ENCODE measurements at regions not wholly inside any gene's neighbourhood (a gene's known extent, or its start where the extent isn't known, plus 50 kb on each side); places are given as distances from the start of the nearest gene placed in this dataset.

GRCh38 chr3:72212396-72212795, 427.4 kb upstream of the PROK2 start:
- ChIA-PET POLR2A (ENCODE audit: unreplicated experiment) (no interaction called here), CTCF (interaction anchor here (1.0 kb wide), 1 partner anchor 12 kb away, joined by 3 read pairs; no protein-coding TSS in a partner anchor)
- Histone ChIP-seq H3K79me1 (ENCODE audit: low read depth in 1 of 2, low read length in 2 of 2) (no peaks in the 10 kb centered on the region), H2BK15ac (ENCODE audit: low read depth, low read length) (no peak overlapping the region), H3K9me1 (ENCODE audit: insufficient read depth, low read length) (no peaks in the 10 kb centered on the region), H2AFZ (replicated peaks; ENCODE audit: low read length, poor library complexity) (no peak overlapping the region), H3K27ac (ENCODE audit: insufficient read depth, low read length) (no peak overlapping the region), H3K9me3 (ENCODE audit: control insufficient read depth, insufficient read depth, low read length) (no peaks in the 10 kb centered on the region), H3K18ac (ENCODE audit: low read depth, low read length) (no peak overlapping the region), H2AK5ac (ENCODE audit: low read depth, low read length) (no peak overlapping the region), H3K36me3 (ENCODE audit: control insufficient read depth, insufficient read depth, low read length) (no peaks in the 10 kb centered on the region), H3K56ac (ENCODE audit: extremely low read depth, insufficient read depth, low read length) (no peak overlapping the region), H3K4me3 (ENCODE audit: insufficient read depth, low read depth, low read length) (no peak overlapping the region), H3K4ac (ENCODE audit: low read depth, low read length) (no peak overlapping the region), H2BK5ac (ENCODE audit: low read depth, low read length, poor library complexity, severe bottlenecking) (no peak overlapping the region), H4K8ac (ENCODE audit: low read depth in 2 of 2, low read length in 2 of 2) (no peak overlapping the region), H3K23ac (ENCODE audit: low read depth, low read length) (no peak overlapping the region), H4K91ac (ENCODE audit: insufficient read depth, low read depth, low read length) (no peak overlapping the region), H3K9ac (ENCODE audit: low read depth, low read length) (no peak overlapping the region), H3K4me1 (ENCODE audit: control insufficient read depth, insufficient read depth, low read length) (no peaks in the 10 kb centered on the region), H3K4me2 (ENCODE audit: low read depth, low read length) (no peak overlapping the region), H2AK9ac (replicated peaks; ENCODE audit: low read depth, low read length, poor library complexity) (no peak overlapping the region), H2BK120ac (ENCODE audit: low read depth, low read length) (no peak overlapping the region), H4K5ac (ENCODE audit: low read depth, low read length) (no peak overlapping the region), H3K27me3 (ENCODE audit: control insufficient read depth, insufficient read depth, low read length) (peaks cover 1% of the 10 kb centered on the region), H3K14ac (replicated peaks; ENCODE audit: low read depth, low read length) (no peak overlapping the region), H4K20me1 (ENCODE audit: insufficient read depth, low read length) (no peaks in the 10 kb centered on the region), H2BK20ac (ENCODE audit: low read depth, low read length) (no peak overlapping the region)
- ATAC-seq (ENCODE audit: low read depth) (no peak), DNase-seq (no peak)
- dilution Hi-C loops (cut with HindIII; ENCODE audit: low sequenced_read_pairs, unreplicated experiment) (no loop called here), in situ Hi-C loops (cut with MboI; ENCODE audit: low sequenced_read_pairs) (no loop called here), intact Hi-C loops (cut with micrococcal nuclease) (no loop called here)
- no CpG with 5 or more reads among the region's 4 CpGs for WGBS, 2 experiments (ENCODE audit: extremely low coverage in 2 of 2, insufficient read length in 1 of 2)
- BruUV-seq (replicated peaks): no TSS peak
- no peak for TF ChIP-seq ELK1 (IDR thresholded peaks at IDR 0.05; ENCODE audit: borderline replicate concordance, low read depth, low read length)
- no peak for TF ChIP-seq NFE2L2 (IDR thresholded peaks at IDR 0.05; ENCODE audit: low read depth, low read length)
- no peak for TF ChIP-seq MAFK (IDR thresholded peaks at IDR 0.05; ENCODE audit: low read depth, low read length)
- TF ChIP-seq FOS (IDR thresholded peaks at IDR 0.05; ENCODE audit: low read depth, low read length): no peak
- no peak for TF ChIP-seq USF2 (IDR thresholded peaks at IDR 0.05; ENCODE audit: low read depth, low read length)
- no peak for TF ChIP-seq RFX5 (IDR thresholded peaks at IDR 0.05; ENCODE audit: low read depth, low read length)
- TF ChIP-seq RAD21 (IDR thresholded peaks at IDR 0.05; ENCODE audit: low read length): no peak
- no peak for TF ChIP-seq CHD1 (IDR thresholded peaks at IDR 0.05; ENCODE audit: low read depth, low read length)
- TF ChIP-seq RCOR1 (IDR thresholded peaks at IDR 0.05; ENCODE audit: insufficient replicate concordance, low read length): no peak
- TF ChIP-seq POLR2A (IDR thresholded peaks at IDR 0.05; ENCODE audit: low read depth, low read length): no peak
- no peak for TF ChIP-seq CEBPB (IDR thresholded peaks at IDR 0.05; ENCODE audit: low read depth, low read length)
- TF ChIP-seq CTCF (conservative IDR thresholded peaks at IDR 0.05; ENCODE audit: low read depth, low read length): no peak
- TF ChIP-seq MXI1 (IDR thresholded peaks at IDR 0.05; ENCODE audit: borderline replicate concordance, low read depth, low read length): no peak
- TF ChIP-seq MAZ (IDR thresholded peaks at IDR 0.05; ENCODE audit: borderline replicate concordance, low read depth, low read length): no peak
- TF ChIP-seq BHLHE40 (IDR thresholded peaks at IDR 0.05; ENCODE audit: low read depth, low read length): no peak

All from IMR-90 (cell line).